NB4 (cell line): ENCODE measurements at regions not wholly inside any gene's neighbourhood (a gene's known extent, or its start where the extent isn't known, plus 50 kb on each side); places are given as distances from the start of the nearest gene placed in this dataset.

ENCODE experiments used
- CTCF ChIP-seq: IDR thresholded peaks from one replicate; pipeline ENCODE4 v1.5.1; 2012; ENCODE audit warnings: low read depth, low read length
- MYC ChIP-seq: IDR thresholded peaks from 2 replicates; pipeline ENCODE4 v1.6.1; 2011; ENCODE audit warnings: low read depth, low read length
- POLR2A ChIP-seq: IDR thresholded peaks from 2 replicates; pipeline ENCODE4 v1.6.1; 2011; ENCODE audit warnings: mild to moderate bottlenecking; ENCODE audit not compliant: insufficient read length; ENCODE audit errors: extremely low read depth
- TF ChIP-seq, protein P1 (sequence below): IDR thresholded peaks from 2 replicates; pipeline ENCODE4 v1.6.1; 2011; ENCODE audit warnings: low read depth, low read length

DNA sequence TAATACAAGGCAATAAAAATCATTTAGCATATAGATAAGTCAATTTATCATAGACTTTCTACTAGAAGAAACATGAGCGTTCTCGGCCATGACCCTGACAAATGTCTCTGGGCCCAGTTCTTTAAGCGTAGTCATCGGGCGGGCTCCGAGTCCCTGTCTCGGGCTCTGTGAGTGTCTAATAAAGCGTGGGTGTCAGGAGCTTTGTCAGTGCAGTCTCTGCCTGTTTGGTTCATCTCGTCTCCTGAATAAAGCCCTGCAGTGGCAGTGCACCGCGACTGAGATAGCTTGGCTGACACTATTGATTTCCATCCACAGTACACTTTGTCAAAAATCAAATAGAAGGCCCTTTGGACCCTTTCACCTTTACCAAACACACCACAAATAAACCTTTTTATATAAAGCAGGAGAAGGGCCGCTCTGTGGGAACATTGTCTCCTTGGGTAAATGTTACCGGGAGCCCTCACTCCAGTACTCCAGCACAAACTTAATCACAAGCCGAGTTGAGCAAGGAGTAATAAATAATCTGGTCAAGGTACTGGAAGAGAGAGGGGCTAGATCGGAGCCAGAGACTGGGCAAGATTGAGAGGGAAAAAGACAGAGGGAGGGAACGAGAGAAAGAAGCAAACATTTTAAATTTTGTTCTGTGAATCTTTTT is 368.2 kb upstream of the TSHZ3 start:
- no peak for TF ChIP-seq CTCF
- TF ChIP-seq, protein P1, sequence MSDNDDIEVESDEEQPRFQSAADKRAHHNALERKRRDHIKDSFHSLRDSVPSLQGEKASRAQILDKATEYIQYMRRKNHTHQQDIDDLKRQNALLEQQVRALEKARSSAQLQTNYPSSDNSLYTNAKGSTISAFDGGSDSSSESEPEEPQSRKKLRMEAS, result no peak
- TF ChIP-seq POLR2A, result no peak
- no peak for TF ChIP-seq MYC
